ENCODE measurements at regions not wholly inside any gene's neighbourhood (a gene's known extent, or its start where the extent isn't known, plus 50 kb on each side); places are given as distances from the start of the nearest gene placed in this dataset.

GRCh38 chr6:102662851-102663250 is 1269.3 kb downstream of the GRIK2 start:
- DNase-seq = no peak

GRCh38 chr6:102660303-102660702 is 1266.8 kb downstream of the GRIK2 start:
- DNase-seq = no peak

- no peak for DNase-seq
Measured at GRCh38 chr6:102655823-102656222, 1262.3 kb downstream of the GRIK2 start.

- DNase-seq = no peak
Measured at GRCh38 chr6:102641426-102641825, 1247.9 kb downstream of the GRIK2 start.

- DNase-seq = no peak
Measured at GRCh38 chr6:102631921-102632320, 1238.4 kb downstream of the GRIK2 start.

GRCh38 chr6:102623201-102623600 is 1229.7 kb downstream of the GRIK2 start:
- DNase-seq = no peak

- no peak for DNase-seq
Measured at GRCh38 chr6:102619585-102619984, 1226.1 kb downstream of the GRIK2 start.

- no peak for DNase-seq
Measured at GRCh38 chr6:102582569-102582968, 1189.1 kb downstream of the GRIK2 start.

- no peak for DNase-seq
Measured at GRCh38 chr6:102581378-102582124, 1188.0 kb downstream of the GRIK2 start.

- DNase-seq = no peak
Measured at GRCh38 chr6:102571236-102571908, 1177.9 kb downstream of the GRIK2 start.

GRCh38 chr6:102562713-102563112 is 1169.2 kb downstream of the GRIK2 start:
- no peak for DNase-seq

GRCh38 chr6:102553214-102553613 is 1159.7 kb downstream of the GRIK2 start:
- DNase-seq = no peak

- no peak for DNase-seq
Measured at GRCh38 chr6:102549221-102549874, 1155.8 kb downstream of the GRIK2 start.

- peak; percentile 58 for DNase-seq
Measured at GRCh38 chr6:102525336-102525735, 1131.8 kb downstream of the GRIK2 start.

- no peak for DNase-seq
Measured at GRCh38 chr6:102520966-102521365, 1127.5 kb downstream of the GRIK2 start.

GRCh38 chr6:102517506-102517905 is 1124.0 kb downstream of the GRIK2 start:
- no peak for DNase-seq

GRCh38 chr6:102501615-102502014 is 1108.1 kb downstream of the GRIK2 start:
- DNase-seq = no peak

GRCh38 chr6:102494808-102495207 is 1101.3 kb downstream of the GRIK2 start:
- no peak for DNase-seq

GRCh38 chr6:102493485-102493884 is 1100.0 kb downstream of the GRIK2 start:
- no peak for DNase-seq

- no peak for DNase-seq
Measured at GRCh38 chr6:102488729-102489128, 1095.2 kb downstream of the GRIK2 start.

- DNase-seq = no peak
Measured at GRCh38 chr6:102485480-102485879, 1092.0 kb downstream of the GRIK2 start.

- DNase-seq = no peak
Measured at GRCh38 chr6:102474041-102474807, 1080.7 kb downstream of the GRIK2 start.

GRCh38 chr6:102458990-102459389 is 1065.5 kb downstream of the GRIK2 start:
- no peak for DNase-seq
